ENCODE measurements at regions not wholly inside any gene's neighbourhood (a gene's known extent, or its start where the extent isn't known, plus 50 kb on each side); places are given as distances from the start of the nearest gene placed in this dataset.

DNA sequence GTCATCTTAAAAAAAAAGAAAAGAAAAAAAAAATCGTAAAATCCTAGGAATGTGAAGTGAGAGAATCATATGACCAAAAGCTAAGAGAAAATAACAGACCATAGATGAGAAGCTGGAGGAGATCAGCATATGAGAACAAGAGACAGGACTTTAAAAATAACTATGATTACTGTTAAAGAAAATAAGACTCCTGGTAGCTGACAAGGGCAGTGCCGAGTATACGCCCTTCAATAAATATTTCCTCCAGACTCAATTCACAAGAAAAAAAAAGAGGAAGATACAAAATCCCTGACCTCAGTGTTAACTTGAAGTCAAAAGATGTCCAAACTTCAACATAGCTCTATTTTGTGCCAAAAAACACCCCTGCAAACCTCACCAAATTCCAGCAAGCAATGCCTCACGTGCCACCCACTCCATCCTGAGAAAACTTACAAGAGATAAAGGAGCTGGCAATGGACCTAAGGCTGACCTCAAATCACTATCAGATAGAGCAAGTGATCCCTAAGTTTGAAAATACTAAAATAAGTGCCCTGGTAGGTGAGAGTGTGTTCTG is 817.2 kb downstream of the SOCS6 start:
- DNase-seq (ENCODE audit: extremely low spot score): no peak
- TF ChIP-seq, protein P1, sequence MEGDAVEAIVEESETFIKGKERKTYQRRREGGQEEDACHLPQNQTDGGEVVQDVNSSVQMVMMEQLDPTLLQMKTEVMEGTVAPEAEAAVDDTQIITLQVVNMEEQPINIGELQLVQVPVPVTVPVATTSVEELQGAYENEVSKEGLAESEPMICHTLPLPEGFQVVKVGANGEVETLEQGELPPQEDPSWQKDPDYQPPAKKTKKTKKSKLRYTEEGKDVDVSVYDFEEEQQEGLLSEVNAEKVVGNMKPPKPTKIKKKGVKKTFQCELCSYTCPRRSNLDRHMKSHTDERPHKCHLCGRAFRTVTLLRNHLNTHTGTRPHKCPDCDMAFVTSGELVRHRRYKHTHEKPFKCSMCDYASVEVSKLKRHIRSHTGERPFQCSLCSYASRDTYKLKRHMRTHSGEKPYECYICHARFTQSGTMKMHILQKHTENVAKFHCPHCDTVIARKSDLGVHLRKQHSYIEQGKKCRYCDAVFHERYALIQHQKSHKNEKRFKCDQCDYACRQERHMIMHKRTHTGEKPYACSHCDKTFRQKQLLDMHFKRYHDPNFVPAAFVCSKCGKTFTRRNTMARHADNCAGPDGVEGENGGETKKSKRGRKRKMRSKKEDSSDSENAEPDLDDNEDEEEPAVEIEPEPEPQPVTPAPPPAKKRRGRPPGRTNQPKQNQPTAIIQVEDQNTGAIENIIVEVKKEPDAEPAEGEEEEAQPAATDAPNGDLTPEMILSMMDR (IDR thresholded peaks at IDR 0.05; ENCODE audit: control extremely low read depth, extremely low read depth, low read depth, missing control alignments): no peak
- ChIA-PET POLR2A (no interaction called here), CTCF (no interaction called here)

DNA sequence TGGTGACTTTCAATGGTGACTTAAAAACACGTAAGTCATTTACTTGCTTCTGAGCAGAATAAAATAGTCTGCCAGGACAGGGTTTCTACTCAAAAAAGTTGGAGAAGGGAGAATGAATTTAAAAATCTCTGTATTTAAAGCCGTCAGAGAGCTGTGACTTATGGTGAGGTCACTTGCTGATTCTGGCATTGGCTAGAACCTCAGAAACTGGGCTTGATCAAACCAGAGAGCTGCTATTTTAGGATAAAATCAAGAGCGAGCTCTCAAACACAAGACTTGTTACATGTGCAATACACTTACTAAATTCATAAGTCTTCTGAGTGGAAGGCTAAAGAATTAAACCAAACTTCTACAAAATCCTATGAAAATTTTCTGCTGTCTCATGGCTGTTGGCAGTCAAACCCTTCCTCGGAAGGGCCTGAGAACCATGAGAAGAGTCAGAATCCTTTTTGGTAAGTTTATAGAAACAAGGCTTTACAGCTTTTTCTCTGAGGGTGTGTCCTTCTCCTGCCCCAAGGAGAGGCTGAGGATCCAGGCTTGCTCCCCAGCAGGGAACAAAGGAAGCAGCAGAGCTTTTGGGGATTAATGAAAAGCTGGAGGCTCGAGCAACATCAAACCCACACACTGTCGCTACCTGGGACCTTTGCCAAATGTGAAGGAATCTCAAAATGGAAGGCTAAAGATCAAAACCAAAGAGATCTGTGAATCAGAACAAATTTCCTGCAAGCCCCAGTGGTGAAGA is 816.4 kb downstream of the SOCS6 start:
- CTCF ChIA-PET: no interaction called here
- TF ChIP-seq, protein P1 (IDR thresholded peaks at IDR 0.05; ENCODE audit: control extremely low read depth, extremely low read depth, low read depth, missing control alignments): no peak
- POLR2A ChIA-PET: no interaction called here
- DNase-seq (ENCODE audit: extremely low spot score): no peak

GRCh38 chr18:71079606-71080005 is 790.8 kb downstream of the SOCS6 start:
- ChIA-PET POLR2A (no interaction called here), CTCF (interaction anchor here (1.1 kb wide), 1 partner anchor 25 kb away, joined by 3 read pairs; no protein-coding TSS in a partner anchor)
- no peak for DNase-seq (ENCODE audit: extremely low spot score)
- TF ChIP-seq, protein P1 (IDR thresholded peaks at IDR 0.05; ENCODE audit: control extremely low read depth, extremely low read depth, low read depth, missing control alignments): no peak

GRCh38 chr18:71077451-71077850 is 788.6 kb downstream of the SOCS6 start:
- CTCF ChIA-PET: no interaction called here
- DNase-seq (ENCODE audit: extremely low spot score): no peak
- POLR2A ChIA-PET: no interaction called here
- TF ChIP-seq, protein P1 (IDR thresholded peaks at IDR 0.05; ENCODE audit: control extremely low read depth, extremely low read depth, low read depth, missing control alignments): no peak

GRCh38 chr18:71075147-71075546 is 786.3 kb downstream of the SOCS6 start:
- TF ChIP-seq, protein P1 (IDR thresholded peaks at IDR 0.05; ENCODE audit: control extremely low read depth, extremely low read depth, low read depth, missing control alignments): no peak
- DNase-seq (ENCODE audit: extremely low spot score): no peak
- CTCF ChIA-PET: no interaction called here
- POLR2A ChIA-PET: no interaction called here

- POLR2A ChIA-PET: no interaction called here
- TF ChIP-seq, protein P1 (IDR thresholded peaks at IDR 0.05; ENCODE audit: control extremely low read depth, extremely low read depth, low read depth, missing control alignments): no peak
- CTCF ChIA-PET: interaction anchor here (1.2 to 1.4 kb wide), 2 partner anchors 10 to 24 kb away, joined by 3 to 4 read pairs; no protein-coding TSS in a partner anchor
- no peak for DNase-seq (ENCODE audit: extremely low spot score)
Measured at GRCh38 chr18:71068338-71068737, 779.5 kb downstream of the SOCS6 start.

Measured in GM10248 (cell line).